HG03520 (cell line): ENCODE measurements at regions not wholly inside any gene's neighbourhood (a gene's known extent, or its start where the extent isn't known, plus 50 kb on each side); places are given as distances from the start of the nearest gene placed in this dataset.

Experiments
- ATAC-seq: cut with Tn5 transposase; IDR thresholded peaks from one replicate; pipeline ENCODE4 v1.9.1; 2021; ENCODE audit warnings: mild to moderate bottlenecking, moderate library complexity; ENCODE audit not compliant: unreplicated experiment

DNA sequence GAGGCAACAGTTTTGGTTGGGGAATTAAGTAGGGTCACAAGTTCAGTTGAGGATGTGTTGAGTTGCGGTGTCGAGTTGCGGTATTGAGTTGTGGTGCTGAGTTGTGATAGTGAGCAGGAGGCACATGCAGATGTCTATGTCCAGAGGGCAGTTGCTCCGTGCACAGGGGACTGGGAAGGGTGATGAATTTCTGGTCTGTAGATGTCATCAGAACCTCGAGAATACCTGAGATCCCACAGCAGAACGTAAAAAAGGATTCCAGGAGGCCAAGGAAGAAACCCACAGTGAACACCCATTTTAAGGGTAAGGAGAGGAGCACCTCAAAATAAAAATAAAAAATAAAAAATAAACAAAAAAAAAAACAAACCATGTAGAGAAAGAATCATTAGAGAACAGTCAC lies 354.4 kb upstream of the ARGLU1 start:
- no peak for ATAC-seq

DNA sequence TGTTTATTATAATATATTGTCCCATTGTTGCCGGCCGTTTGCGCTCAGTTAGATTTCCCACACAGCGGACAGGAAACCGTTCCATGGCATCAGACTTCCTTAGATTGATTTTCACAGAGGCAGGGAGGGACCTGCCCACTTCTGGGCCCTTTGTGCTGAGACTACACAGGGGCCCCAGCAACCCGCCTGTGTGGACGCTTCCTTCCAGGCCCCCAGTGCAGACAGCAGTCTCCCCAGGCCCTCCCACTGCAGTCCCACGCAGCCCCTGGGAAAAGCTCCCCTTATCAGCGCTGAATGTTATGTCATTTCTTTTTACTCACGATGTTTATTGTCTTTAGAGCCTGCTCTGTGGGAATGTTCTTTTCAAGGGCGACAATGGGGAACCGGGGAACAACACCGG lies 351.7 kb upstream of the ARGLU1 start:
- no peak for ATAC-seq

DNA sequence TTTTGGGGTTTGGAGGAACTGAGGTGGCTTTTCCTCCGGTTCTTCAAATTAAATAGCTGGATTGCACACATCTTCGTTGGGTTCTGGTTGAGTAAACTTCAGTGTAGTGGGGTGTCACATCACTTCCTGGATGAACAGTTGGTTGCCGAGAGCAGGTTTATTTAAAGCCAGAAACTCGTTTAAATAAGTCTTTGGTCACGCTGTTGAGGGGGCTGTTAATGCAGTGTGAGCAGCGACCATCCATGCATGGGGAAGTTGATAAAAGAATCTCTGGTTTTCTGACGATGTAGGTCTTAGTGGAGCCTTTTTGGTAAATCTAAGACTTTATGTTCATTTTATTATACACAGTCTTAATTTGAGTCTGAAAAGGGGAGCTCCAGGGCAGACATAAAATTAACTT lies 351.2 kb upstream of the ARGLU1 start:
- ATAC-seq, result no peak

DNA sequence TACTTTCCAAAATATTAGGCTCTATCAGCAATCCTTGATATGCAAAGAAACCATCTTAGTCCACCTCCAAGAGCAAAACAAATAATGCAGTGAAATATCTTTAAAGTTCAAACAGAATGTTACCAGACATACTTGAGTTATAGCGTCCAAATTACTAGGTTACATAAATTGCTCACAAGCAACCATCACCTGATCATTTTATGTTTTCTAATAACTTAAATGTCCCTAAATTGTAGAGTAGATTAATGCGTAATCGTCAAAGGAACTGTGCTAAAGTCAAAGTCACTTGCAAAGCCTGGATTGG lies 350.6 kb upstream of the ARGLU1 start:
- ATAC-seq, result no peak

DNA sequence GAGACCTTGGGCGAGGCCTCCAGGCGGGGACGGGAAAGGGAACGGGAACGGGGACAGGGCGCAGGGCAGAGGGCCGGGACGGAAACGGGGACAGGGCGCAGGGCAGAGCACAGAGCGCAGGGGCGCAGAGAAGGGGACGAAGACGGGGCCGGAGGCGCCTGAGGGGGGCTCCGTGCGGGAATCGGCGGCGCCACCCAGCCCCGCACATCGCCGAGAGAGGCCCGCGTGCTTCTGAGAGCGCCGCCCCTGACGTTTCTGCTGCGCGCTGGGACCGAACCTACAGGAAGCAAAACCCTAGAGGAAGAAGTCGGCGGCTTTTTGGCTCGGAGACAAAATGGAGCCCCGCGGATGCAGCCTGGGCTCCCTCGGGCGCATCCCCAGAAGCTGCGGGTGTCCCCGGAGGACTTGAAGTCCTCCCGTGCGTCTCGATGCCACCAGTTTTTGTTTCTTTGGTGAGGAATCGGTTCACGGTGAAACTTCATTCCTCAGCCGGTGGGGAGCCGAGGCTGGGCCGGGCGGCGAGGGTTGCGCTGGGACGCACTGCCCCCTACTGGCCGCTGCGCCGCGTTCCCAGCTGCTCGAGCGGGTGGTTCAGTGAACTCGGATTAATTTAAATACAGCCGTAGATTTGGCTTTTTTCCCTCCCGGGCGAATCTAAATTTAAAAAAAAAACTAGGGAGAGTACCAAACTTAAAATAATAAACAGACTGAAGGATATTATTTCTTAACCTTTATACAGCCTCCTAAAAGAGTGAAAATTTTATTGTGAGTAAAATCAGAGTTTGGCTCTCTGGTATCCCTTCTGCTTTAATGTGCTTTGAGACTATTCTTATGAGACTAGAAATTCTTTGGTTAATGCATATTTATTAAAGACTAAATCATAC lies 350.0 kb upstream of the ARGLU1 start:
- ATAC-seq, result peak; percentile 94

DNA sequence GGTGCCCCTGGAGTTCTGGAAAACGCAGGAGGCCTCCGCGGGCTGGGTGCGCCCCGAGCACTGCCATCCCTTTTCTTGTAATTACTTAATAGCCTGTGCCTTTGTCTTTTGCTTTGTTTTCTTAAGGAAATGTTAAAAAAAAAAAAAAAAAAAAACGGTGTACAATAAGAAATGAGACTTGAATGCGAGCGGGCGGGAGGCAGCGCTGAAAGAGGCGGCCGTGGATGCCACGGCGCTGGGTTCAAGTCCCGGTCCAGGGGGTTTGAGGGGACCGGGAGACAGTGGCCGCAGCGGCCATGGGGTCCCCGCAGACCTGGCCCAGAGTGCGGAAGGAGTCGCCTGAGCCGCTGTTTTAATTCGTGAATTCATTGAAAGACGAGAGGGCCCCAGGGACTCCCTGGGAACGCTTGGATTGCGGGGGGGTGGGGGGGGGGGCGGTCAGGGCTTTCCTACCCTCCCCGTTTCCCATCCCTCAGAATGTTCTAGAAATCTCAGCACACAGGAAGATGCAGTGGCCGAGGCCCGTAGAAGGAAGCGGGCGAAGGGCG lies 349.2 kb upstream of the ARGLU1 start:
- no peak for ATAC-seq

DNA sequence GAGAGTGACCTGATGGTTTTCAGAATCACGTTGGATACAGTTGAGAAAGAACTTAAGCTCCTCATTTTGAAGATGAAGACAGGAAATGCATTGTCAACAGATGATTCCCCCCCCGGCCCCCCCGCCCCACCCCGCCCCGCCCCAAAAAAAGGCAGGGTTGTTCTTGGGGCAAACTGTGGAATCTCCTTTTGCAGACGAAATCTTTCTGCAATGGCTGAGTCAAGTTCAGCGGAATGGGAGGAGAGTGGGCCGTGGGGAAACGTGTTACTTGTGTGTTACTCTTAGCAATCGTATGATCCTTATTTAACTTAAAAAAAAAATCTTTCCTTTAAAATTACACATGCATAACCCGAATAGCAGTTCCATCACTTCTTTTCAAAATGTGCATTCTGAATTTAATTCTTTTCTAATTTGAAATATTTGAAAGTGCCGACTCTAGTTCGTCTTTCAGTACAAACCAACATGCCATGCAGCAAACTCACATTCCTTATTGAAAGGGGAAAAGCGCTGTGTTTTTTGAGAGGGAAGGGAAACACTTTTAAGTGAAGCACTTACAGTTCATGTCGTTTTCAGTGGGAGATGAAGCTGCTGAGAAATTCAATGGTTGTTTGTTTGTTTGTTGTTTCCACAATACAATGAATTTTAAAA lies 348.5 kb upstream of the ARGLU1 start:
- no peak for ATAC-seq

DNA sequence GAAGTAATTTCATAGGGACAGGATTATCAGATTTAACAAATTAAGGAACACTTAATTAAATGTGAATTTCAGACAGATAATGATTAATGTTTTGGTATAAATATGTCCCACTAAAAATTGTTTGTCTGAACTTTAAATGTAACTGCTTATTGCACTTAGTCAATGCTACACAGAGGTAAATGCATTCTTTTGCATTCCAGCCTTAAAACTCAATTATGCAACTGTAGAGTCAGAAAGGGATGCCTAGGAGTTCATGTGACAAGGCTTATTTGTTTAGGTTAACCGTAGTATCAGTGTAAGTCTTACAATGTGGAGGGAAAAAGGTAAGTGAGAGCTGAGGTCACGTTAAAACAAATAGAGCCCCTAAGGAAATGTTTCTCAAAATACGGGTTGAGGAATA lies 347.2 kb upstream of the ARGLU1 start:
- no peak for ATAC-seq

DNA sequence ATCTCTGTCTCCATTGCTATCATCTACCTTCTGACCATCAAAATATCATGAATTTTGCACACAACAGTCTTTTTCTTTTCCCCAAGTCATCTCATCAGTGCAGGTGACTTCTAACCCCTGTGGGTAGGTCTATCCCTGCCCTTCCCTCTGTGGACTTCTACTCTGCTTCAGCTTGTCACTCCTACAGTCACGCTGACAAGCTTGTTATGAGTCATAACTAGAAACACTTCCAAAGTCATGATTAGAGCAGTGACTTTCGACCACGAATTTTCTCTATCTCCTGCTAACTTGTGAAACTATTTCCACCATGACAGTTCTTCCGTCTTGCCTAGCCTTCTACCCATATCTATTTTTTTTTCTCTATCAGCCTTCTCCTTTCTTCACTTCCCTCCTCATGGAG lies 343.7 kb upstream of the ARGLU1 start:
- ATAC-seq, result no peak

DNA sequence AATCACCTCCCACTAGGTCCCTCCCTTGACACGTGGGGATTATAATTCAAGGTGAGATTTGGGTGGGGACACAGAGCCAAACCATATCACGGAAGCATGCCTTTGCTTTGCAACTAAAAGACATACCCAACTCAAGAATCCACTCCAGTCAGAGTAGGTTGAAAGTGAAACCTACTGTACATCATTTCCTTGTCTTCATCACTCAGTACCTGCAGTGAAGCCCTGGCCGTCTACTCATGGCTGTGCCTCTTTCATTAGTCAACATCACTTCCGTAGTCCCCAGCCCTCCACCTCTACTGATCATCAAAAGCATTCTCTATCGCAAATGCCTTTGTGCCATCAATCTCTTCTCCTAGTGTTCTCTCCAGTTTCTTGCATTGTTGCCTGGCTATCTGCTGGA lies 343.1 kb upstream of the ARGLU1 start:
- no peak for ATAC-seq

DNA sequence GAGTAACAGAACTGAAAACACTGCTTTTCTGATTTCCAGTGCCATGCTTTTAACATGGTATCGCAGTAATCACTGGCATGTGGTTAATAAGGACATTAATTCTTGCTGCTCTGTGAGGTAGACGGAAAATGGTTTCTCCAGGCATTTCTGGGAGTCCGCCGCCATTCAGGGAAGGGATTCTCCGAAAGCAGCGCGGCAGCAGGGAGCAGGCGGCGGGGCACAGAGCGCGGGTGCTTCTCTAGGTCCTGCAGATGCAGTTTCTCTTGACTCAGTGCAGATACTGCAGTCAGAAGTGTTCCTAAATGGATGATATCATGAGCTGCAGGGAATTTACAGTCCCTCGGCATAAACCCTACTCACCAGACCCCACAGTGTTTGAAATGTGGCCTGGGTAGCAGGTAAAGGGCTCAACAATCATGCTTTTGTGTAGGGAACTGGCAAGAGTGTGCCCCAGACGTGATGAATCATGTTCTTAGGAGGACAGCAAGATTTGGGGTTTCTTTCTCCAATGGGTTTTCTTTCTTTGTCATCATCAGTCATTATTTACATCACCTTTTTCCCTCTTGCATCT lies 338.6 kb upstream of the ARGLU1 start:
- ATAC-seq, result no peak

DNA sequence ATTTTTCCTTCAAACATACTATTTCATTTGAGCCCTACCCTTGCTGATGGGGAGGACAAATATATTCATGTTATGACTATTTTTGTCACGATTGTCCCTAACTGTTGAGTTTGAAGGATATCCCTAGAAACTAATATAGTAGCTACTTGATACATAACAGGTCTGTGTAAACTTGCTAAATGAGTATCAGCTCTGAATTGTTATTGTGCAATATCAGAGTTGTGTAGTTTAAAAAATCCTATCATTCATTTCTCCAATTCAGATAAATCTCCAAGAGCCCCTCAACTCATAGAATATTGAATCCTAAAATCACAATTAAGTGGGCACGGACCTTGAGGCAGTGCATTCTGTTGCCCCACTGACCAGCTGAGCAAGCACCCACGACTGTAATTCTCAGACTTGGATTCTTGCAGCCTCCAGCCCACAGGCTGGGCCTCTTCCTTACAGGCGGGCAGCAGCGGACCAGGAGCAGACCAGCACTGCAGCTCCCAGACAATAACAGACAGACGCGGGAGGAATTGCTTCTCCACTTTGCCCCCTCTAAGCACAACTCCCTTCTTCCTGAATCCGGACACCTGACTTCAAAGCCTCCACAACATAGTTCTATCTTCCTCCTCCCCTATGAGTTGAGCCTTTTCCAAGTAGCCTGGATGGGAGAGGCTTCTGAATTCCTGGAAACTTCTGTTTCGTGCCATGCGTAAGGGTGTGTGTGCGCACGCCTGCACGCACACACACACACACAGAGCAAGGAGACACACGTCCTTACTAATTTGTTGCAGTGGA lies 337.6 kb upstream of the ARGLU1 start:
- ATAC-seq, result no peak

DNA sequence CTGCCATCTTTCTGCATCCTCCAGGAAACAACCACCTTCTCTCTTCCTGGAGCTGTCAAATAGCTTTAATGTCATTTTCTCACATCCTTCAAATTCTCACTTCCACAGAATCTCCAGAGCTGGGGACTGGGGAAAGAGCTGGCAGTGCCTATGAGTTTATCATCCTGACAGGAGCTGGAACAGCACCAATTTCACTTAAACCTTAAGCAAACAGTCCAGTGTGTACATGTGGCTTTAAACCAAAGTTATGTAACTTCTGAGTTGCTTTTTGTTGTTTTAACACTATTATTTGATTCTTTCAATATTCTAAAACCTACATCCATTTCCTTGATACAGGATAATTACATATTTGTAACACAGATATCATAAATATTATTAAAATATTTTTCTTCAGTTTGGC lies 331.5 kb upstream of the ARGLU1 start:
- no peak for ATAC-seq

DNA sequence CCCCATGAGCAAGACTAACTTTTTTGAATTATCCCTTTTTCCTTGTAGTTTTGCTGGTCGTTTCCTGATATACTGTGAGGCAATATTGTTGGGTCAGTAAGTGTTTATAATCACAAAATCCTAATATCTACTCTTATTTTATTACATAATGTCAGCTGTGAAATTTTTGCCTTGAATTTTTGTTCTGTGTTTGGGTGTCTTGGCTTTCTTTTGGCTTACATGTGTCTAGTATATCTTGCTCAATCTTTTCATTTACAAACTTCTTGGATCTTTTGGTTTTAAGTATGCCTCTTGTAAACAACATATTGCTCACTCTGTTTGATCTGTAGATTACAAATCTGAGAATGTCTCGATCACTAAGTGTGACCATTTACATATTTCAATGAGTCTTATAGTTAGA lies 330.3 kb upstream of the ARGLU1 start:
- ATAC-seq, result no peak

DNA sequence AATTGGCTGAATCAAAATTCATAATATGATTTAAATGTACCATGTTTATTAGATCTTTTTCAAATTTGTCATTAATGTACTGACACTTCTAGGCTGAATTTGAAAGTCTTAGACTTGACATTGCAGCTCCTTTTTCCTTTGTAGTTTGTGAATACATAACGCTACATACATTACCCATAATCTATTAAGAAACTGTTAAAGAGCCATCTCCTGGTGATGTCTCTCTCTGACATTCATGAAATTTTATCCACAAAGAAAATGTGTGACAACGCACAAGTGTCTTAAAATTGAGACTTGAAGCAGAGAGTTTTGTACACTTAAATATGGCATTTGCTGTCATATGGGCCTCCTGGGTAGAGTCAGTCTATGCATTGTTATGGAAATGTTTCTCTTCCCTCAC lies 320.2 kb upstream of the ARGLU1 start:
- no peak for ATAC-seq

DNA sequence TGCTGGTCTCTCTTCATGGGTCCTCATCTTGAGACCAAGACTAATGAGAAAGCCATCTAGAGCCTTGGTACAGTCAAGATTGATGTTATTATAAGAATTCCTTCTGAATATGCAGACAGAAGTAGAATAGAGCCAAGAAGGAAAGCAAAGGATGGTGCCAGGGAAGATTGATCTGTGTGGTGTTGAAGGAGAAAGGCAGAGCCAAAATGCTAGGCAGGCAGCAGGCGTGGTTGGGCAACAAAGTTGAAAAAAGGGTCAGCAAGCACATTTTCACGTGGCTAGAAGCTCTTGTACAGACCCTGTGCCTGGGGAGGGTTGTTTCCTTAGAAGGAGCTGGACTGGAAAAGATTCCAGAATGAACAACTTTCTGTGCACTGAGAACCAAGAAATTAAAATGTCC lies 319.7 kb upstream of the ARGLU1 start:
- no peak for ATAC-seq

DNA sequence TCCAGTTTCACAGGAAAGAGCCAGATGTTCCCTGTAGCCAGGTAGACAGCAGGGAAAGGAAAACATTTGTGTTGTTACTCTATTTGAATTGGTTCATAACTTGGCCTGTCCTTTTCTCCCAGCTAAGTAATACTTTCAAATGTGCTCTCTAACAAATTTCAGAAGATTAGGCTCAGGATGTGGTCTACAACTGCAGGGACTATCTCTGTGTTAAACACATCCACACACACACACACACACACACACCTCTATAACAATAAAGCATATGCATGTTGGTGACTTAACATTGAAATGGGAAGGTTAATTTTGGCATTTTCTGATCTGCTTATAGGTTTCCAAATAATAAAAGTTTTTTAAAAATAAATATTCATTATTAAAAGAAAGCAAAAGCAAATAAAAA lies 316.0 kb upstream of the ARGLU1 start:
- ATAC-seq, result no peak

DNA sequence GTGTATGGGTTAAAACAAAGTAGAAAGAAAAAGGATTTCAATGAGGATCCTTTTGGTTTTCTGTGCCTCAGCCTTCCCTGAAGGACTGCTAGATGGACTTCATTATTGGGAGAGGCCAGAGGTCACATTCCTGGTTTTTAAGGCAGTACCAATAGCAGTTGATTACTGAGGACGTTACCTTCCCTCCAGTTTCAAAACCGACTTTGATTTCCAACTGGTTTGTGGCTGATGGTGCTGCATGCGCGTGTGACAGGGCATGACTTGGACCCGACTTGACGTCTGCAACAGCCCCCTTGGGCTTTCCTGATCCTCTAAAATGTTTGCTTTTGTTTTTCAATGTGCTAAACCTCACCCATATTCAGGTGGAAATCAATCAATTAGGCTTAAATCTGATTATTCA lies 314.3 kb upstream of the ARGLU1 start:
- ATAC-seq, result no peak

DNA sequence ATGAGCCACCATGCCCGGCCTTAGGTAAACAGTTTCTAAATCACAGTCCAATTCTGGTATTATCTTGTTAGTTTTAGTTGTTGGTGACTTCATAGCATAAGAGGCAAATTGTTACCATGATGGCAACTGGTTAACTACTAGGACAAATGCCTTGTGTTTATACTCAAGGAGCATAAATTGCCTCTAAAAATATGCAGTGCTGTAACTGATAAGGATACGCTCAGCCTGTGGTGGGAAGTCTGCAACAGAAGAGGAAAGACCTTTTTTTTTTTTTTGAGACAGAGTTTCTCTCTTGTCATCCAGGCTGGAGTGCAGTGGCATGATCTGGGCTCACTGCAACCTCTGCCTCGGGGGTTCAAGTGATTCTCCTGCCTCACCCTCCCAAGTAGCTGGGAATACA lies 311.9 kb upstream of the ARGLU1 start:
- ATAC-seq, result no peak

DNA sequence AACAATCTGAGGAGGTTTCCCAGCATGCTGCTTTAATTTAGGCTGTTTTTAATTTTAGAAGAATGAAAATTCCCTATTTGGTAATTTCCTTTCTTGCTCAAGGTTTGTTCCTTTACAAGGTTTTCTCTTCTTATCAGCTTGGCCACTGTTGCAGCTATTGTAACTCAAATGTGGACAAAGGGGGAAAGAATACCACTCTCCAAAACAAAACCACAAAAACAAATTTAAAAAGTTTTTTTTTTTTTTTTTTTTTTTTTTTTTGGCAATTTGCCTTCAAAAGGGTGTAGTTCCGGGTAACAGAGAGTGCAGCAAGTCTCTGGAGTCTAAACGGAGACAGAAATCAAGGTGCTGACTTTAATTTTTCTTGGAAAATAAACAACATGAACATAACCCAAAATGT lies 306.4 kb upstream of the ARGLU1 start:
- no peak for ATAC-seq

DNA sequence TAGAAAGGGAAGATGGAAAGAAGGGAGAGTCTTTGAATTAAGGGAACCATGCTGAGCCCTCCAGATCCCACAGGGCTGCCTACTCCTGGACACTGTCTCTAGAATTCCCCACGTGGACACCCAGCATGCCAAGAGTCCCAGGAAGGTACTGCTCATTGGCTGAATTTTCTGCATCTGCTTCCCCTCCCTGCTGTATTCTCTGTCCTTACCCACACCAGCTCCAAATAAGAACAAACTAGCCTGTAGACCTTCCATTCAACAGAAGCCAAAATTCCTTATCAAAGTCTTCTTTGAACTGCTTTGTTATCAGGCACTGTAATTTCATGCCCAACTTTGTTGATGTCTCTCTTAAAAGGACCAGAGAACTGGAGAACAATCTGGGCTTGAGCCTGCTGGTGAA lies 305.9 kb upstream of the ARGLU1 start:
- no peak for ATAC-seq
